GF-D8 (cell line): ENCODE measurements at regions not wholly inside any gene's neighbourhood (a gene's known extent, or its start where the extent isn't known, plus 50 kb on each side); places are given as distances from the start of the nearest gene placed in this dataset.
"Not testable (repeated sequence)": the region's sequence is repeated elsewhere in the genome, so short reads cannot be mapped to it uniquely, and the experiment has no call there.

Experiments
- DNase-seq: peaks from one replicate; lab custom pipeline; 2025; lab: John Stamatoyannopoulos, UW

DNA sequence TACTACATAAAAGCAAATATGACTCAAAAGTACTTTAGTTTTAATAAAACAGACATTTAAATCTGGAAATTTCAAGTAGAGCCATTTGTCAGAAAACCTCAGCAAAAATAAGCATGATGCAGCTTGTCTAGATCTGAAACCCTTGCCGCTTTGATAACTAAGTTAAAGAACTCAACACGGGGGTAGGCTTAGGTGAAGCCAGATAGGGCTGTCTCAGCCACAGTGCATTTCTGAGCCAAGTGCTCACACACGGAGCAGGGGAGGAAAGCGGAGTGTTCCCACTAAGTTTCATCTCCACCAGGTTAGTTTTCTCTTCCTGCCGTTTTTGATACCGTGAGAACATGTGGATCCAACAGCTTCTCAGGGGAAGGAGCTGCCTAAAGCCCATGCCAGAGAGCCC is 303.5 kb downstream of the BCL2L11 start:
- DNase-seq = not testable (repeated sequence)

DNA sequence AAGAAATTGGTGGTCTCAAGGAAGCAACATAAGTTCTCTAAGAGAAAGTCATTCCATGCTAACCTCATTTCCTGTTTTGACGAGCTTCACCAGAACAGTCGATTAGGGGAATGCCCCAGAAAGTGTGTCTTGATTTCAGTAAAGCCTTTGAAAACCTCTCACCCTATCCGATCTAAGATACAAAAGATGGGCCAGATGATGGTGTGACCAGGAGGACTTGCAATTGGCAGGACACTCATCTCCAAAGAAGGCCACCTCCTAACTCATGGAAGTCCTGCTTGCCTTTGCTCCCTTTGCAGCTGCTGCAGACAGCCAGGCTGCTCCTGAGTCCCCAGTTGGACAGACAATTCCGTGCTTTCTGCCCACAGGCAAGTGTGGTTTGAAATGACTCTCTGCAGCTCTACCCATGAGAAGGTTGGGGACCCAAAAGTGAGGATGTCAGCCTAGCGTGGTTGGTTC is 304.2 kb downstream of the BCL2L11 start:
- DNase-seq = not testable (repeated sequence)

DNA sequence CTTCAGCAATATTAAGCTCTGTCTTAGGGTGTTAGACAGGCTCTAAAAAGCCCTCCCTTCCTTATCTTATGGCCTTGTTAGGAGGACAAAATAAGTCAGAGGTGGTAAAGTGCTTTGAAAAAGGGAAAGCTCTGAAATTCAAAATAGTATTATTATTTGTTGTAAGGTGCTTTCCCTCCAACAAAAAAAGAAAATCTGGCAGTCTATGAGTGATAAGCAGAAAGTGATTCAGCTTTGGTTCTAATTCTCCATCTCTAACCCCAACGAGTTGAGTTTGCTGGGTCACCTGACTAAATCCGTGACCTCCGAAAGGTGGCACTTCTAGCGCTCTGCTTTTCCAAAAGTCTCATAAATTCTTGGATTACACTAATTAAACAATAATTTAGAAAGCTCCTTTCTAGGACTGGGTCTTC is 305.1 kb downstream of the BCL2L11 start:
- not testable (repeated sequence) for DNase-seq

DNA sequence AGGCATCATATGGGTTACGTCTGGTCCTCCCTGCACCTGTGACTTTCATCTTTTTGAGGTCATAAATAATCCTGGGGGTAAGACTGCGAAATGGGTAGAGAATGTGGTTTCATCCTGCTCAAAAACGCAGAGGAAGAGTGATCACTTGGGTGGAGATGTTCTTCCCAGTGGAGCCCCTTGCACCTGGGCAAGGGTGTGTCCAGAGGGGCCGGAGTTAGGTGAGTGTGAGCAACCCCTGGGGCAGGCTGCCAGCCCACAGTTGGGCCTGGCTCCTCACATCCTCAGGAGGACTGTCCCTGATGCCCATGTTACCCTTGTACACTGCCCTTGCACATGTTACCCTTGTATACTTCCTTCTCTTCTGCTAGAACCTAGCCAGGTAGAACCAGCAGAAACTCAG is 306.6 kb downstream of the BCL2L11 start:
- not testable (repeated sequence) for DNase-seq

DNA sequence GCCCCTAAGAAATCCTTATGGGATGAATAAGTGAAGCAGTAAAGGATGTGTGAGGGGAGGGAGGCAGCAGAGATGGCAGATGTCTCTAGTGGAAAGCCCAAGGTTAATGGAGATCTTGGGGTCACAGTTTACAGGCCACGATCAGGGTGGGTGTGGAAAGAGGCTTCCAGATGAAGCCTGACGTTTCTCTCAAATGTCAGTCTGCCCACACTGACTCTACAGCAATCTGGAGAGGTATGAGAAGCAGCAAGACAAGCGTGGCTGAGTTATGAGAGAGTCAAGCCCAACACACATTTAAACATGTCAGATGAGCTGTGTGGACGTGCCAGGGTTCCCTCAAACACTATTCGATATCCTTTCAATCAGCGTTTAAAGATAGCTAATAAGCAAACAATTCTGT is 308.2 kb downstream of the BCL2L11 start:
- DNase-seq = not testable (repeated sequence)

DNA sequence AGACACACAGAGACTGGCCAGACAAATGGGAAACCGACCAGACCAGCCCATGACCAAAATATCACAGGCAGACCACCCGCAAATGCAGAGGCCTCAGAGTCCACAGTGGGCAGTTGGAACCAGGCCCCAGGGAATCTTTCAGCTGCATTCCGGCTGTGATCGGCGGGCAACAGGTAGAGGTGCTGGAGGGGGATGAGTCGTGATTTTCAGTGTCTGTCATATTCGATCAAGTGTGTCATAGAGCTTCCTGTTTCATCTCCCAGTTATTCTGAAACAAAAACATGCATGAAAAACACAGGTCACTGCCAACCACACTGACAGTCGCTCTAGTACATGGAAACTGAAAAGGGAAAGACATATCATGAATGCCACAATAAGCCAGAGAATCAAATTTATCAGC is 308.6 kb downstream of the BCL2L11 start:
- not testable (repeated sequence) for DNase-seq

DNA sequence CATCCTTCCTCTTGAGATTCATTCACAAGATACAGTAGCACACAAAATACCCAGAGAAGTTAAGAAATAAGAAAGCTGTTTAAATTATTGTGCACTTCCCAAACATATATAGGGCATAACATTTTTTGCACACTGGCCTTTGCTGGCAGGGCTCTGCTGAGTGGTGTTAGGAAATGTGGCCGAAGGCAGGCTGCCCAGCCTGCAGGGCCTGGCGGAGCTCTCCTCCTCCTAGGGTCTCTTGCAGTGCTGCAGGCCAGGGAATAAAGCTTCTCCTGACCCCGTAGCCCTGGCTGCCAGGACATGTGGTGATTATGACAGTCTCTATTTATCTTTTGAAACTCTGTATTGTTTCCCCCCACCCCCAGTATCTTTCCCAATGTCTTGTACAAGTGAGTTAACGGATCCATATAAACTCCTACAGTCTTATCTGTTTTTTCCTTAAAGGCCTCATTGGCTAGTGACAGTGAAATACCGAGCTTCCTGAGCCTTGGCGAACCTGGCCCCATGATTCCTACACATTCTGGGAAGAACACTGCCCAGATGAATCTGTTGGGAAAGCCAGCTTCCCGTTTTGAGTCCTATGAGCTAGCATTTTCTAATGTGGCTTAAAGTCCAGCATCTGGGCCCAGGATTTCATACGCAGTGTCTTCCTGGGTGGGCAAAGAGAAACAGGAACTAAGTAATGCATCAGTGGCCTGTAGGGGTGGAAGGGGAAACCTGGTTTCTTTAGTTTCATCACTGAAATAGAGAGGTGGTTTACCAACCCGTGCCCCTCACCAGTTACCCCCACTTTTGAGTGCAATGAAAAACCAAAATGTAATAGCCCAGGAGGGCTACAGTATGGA is 310.3 kb downstream of the BCL2L11 start:
- DNase-seq = not testable (repeated sequence)

DNA sequence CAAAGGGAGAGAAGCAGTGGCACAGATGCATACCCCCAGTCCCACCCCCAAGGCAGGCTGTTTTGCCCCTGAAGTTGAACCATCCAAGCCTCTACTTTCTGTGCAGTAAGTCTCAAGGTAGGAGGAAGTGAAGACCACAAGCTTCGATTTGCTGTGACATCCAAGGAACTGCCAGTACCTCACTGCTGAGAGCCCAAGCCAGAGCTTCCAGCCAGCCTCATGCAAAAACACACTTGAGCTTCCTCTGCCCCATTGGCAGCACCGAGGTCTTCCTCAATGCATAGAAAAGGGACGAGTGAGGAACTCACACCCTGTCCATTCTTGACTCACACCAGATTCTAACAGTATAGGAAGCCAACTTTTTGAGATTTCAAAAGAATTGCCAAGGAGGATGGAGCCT is 311.7 kb downstream of the BCL2L11 start:
- not testable (repeated sequence) for DNase-seq

DNA sequence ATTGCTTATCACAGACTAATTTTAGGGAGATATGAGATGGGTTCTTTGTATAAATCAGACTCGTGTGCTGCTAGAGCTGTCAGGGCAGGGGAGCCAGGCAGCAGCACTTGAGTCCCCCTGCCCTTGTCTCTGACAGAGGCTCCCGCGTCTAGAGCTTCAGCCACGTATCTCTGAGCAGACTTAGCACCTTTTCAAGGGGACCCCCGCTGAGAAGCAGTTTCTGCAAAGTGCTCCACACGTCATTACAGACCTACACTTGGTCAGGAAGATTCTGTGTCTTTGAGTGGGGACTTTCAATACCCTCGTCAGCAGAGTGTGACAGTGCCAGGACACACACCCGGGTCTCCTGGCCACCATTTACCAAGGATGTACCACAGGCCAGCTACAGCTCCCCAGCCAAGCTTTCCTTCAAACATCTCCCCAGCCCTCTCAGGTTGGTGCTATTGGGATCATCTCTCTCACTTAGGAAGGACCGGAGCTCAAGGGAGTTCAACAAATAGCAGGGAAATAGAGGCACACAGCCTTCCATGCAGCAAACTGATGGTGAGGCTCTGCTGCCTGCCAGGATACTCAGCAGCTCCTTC is 312.3 kb downstream of the BCL2L11 start:
- not testable (repeated sequence) for DNase-seq

DNA sequence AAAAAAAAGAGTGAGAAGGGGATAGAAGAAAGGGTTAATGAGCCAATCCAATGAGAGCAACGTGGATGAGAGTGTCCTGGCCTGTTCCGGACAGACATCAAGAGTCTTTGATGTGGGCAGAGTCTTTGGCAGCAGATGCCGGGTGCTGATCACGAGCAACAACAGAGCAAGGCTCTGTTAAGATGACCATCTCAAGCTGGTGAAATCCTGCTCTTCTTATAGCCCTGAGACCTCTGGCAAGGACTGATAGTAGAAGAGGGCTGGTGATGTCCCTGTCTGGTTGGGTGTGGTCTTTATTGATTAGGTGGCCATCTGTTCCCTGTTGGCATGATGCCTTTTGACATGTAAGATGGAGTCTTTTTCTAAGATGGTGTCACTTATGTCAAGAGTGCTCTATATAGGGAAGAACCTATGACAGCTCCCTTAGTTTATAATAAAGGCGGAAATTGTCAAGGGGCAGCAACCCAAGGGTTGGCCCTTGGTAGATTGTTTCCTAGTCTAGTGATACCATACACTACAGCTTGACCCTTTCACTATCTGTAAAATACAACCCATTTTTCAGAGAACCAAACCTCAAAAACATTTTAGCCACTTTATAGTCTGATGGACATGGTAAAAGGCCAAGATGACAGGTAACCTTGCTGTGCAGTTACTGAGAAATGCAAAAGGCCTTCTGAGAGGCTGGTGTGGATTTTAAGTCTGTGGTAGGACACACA is 313.3 kb downstream of the BCL2L11 start:
- DNase-seq = not testable (repeated sequence)

DNA sequence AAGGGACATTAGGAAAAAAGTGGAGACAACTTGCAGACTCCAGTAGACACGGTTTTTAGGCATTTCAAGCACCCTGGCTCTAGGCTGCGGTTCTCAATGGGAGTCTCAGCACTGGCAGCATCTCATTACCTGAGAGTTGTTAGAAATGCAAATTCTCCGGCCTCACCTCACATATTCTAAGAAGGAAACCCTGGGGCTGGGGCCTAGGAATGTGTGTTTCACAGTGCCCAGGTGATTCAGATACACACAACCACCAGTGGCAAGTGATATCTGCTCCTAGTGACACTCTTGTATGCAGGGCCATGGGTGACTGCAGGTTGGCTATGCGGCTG is 313.9 kb downstream of the BCL2L11 start:
- not testable (repeated sequence) for DNase-seq

DNA sequence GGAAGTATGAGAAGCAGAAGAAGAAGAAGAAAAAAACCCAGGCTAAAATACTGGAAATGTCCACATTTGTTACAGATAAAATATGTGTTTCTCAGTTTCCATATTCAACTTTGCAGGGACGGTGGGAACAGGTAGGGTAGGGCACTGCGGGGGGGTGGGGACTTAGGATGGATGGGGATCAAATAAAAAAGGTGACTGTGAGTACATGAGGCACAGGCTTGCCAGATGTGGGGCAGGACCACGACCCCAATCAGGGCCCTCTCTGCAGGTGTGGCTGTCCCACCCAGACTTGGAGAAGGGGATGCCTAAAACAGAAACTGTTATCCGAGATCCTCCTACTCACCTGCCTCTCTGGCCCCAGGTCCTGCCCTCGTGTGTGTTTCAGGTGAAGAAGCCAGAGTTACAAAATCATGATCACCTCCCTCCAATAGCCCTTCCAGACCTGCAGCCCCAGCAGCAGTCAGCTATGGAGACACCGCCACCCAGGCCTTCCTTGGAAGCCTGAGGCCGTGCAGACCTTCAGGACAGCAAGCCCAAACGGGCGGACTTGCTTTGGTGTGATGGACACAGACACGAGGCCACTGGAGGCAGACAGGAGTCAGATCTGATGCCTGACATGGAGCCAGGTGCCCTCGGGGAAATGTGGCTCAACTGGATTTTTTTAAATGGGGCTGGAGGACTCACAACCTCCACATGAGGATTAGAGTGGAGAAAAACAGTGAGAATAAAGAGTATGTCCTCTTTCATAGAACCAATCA is 315.0 kb downstream of the BCL2L11 start:
- not testable (repeated sequence) for DNase-seq

DNA sequence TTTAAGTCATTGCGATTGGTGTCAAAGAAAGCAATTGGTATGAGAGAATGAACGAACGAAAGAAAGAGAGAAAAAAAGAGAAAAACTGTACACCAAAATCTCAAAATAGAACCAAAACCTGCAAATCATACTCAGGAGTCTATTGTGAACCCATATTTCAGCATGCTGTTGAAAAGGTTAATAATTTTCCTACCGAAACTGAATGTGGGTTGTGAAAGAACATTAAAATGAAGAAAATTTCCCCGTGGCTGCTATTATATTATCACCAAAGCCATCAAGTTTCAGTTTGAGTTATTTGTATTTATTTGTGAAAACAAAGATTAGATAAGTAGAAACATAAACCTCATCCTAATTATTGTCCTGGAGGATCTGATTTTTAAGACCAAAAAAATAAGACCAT is 315.7 kb downstream of the BCL2L11 start:
- not testable (repeated sequence) for DNase-seq

DNA sequence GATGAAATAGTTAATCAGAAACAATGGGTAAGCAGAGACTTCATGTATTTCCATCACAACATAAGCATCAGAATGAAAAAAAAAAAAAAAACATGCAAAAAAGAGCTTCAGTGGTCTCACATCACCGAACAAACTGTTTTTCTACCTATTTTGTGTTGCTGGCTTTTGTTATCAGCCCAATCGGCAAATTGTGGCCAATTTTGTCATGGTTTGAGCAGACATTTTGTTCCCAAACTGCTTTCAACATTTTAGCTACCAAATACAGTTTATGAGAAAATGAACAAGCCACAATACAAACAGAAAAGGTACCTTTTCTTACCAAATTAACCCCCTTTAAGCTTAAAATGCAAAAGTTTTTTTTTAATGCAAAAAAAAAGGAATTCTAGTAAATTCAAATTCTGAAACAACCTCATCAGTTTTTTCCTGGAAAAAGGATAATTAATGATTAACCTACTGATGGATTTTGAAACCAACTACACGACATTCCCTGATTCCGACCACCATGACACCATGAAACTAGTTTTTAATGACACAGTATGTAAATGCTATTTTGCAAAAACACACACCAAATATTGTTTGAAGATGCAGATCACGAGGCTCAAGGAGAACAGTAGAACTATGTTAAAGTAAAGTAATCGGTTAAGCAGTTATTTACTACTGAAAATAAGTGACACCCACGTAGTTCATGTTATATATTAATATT is 316.7 kb downstream of the BCL2L11 start:
- DNase-seq = not testable (repeated sequence)

DNA sequence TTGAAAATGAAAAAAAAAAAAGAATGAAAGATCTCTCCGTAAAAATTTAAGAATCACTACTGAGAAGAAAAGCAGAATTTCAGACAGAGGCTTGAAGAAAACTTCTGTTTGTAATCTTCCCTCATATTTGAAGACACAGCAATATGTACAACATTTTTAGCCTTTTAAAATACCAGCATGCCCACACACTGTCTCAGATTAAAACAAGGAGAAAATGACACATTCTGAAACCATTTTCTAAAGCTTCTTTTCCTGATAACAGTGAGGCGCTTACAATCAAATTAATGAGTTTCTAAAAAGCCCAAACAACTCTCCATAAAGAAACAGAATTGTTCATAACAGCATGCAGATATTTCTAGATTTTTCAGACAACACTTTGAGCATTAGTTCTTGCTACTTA is 317.4 kb downstream of the BCL2L11 start:
- DNase-seq = not testable (repeated sequence)

DNA sequence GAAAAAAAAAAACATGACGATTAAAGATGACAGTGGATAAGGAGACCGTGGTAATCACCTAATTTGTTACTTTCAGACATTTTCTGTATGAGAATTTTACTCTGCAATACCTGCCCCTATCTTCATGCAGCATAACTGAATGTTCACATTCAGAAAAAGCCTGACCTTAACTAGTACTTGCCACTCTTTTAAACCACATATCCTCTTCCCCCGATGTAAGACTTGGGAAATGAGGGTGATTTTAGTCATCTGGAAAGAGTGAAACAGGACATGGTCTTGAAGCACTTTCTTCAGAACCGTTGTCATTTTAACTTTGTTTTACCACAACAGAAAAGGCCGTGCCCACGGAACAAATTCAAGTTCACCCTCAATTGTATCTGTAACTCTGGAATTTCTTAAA is 318.5 kb downstream of the BCL2L11 start:
- DNase-seq = not testable (repeated sequence)

DNA sequence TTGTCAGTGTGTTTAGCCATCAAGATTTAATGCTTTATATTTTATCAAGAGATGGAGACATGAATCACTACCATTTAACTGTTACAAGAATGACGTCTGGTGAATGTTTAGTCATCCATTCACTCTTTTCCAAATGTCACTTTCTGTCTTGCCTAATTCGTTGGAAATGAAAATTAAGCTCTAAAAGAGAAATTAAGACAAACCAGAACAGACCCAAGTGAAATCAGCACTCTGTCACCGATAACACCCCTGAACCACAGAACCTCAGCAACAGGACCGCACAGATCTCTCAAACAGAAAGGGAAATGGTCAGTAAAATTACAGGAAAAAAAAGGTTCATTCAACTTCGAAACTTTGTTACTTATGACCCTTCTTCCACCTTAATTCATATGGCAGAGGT is 320.9 kb downstream of the BCL2L11 start:
- not testable (repeated sequence) for DNase-seq

DNA sequence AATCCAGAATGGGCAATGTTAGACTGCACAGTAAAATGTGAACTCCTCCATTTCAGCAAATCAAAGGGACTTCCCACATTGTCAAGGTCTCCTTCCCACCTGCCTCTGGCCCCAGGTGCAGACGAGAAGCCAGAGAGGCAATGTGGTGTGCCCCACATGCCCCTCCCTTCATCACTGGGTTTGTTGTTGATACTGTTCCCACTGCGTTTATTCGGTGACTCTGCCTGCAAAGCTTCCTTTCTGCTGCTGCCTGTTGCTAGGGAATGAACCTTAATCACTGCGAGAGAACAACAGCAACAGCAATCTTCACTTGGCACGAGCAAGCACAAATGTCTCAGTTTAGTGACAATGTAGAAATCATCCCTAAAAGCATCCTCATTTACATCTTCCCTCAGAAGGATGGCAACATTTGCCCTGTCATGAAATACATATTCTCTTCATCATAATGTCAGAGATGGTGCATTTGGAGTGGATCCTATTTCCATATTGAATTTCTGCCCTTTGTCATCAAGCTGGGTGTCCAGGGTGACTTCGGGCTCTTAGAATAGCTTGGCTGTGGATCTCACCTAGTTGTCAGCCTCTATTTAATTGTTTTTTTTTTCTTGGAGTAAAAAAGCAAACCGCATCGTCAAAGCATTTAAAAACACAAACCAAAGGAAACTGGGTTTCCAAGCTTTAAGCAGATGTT is 322.2 kb downstream of the BCL2L11 start:
- DNase-seq = not testable (repeated sequence)

DNA sequence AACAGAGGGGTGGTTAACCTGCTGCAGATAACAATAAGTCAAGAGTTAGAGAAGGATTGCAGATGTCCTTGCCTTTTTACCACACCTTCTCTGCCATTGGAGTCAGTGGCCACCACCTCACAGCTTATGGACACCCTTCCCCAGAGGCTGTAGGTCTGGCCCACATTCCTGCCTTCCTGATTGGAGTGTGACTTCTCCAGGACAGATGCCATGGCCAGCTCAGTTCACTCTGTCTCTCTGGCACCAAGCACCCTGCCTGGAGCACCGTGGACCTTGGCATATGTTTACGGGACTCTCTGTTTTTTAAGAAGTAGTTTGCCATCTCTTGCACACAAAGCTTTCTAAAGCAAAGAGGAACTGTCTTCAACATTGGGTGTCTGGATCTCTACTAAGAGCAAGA is 323.8 kb downstream of the BCL2L11 start:
- DNase-seq = not testable (repeated sequence)

DNA sequence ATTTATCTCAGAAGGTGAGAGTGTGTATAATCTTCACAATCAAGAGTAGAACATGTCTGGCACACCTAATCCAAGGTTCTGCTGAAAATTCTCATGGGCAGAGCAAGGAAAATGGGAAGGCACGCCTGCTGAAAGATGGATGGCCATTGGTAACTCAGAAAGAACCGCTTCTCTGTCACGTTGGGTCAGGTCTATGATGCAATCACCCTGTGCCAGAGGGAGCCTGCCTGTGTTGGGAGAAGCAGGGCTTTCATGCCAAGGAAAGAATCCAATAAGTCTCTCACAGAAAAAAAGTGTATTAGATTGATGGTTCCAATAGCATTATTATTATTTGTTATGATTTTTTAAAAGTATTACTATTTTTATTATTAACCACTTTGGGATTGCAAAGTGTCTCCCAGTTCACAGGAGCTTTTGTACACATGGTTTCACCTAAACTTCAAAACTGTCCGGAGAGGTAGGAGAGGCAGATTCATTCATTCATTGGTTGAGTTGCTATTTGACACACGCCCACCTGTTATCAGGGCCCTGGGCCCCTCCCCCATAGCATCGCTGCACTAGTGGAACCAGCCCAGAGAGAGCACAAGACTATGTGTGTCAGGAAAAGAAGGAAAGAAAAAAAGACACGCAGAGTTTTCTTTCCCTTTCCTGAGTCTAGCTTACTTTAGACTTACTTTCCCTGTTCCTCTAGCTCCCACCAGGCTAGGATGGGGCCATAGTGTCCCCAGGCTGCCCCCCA is 324.6 kb downstream of the BCL2L11 start:
- not testable (repeated sequence) for DNase-seq
